HepG2 (cell line): ENCODE measurements at regions not wholly inside any gene's neighbourhood (a gene's known extent, or its start where the extent isn't known, plus 50 kb on each side); places are given as distances from the start of the nearest gene placed in this dataset.

Experiments
- ATAC-seq: fragments of 200-7000 bp; cut with Tn5 transposase; 3 replicates; pipeline ENCODE4 v1.9.1; 2020; ENCODE audit warnings: mild to moderate bottlenecking, moderate library complexity
- BruUV-seq: library from RNA; stranded (reverse); fragments of 400-500 nt; replicated peaks from 2 replicates; lab custom pipeline; 2021; lab: Mats Ljungman, UMichigan
- CTCF ChIA-PET: fragments of 300-600 bp; formaldehyde crosslinking; extraction: SDS; loops from one replicate; lab custom pipeline; 2021; ENCODE audit warnings: low total read pairs, inconsistent platforms, low intra/inter-chr PET ratio; lab: Yijun Ruan, JAX
- POLR2A ChIA-PET: fragments of 350-600 bp; sonication (Branson Sonifier 250); formaldehyde crosslinking; loops from one replicate; lab custom pipeline; 2020; ENCODE audit warnings: antibody characterized with exemption, inconsistent platforms; lab: Yijun Ruan, JAX
- DNase-seq: peaks from one replicate; pipeline ENCODE4 v3.0.0-alpha.2; 2015; ENCODE audit warnings: low spot score
- FAIRE-seq: peaks from 3 replicates; lab custom pipeline; 2011; peaks lifted over from hg19 to GRCh38; lab: Jason Lieb, UNC
- H2AFZ ChIP-seq: one replicate; pipeline ENCODE4 v1.6.1; 2011; ENCODE audit warnings: low read length, inconsistent platforms
- H3K27ac ChIP-seq: fragments of 300-600 bp; 3 replicates; pipeline ENCODE4 v1.8.0; 2011; ENCODE audit warnings: mixed run types, mild to moderate bottlenecking, mixed read lengths, low read length, inconsistent platforms; ENCODE audit not compliant: insufficient read depth; ENCODE audit errors: extremely low read length
- H3K27me3 ChIP-seq, 2 experiments: fragments of 200-600 bp in 1 of 2; 2 replicates in 1 of 2; 3 replicates in 1 of 2; pipeline versions ENCODE4 v1.6.0 to v1.8.0; 2011; ENCODE audit warnings: low read length in 2 of 2, mild to moderate bottlenecking in 2 of 2, moderate library complexity in 2 of 2, inconsistent platforms in 1 of 2; ENCODE audit not compliant: insufficient read depth in 2 of 2, control insufficient read depth in 1 of 2
- H3K36me3 ChIP-seq, 2 experiments: fragments of 200-600 bp in 1 of 2; replicated peaks in 1 of 2; 2 replicates in 1 of 2; 3 replicates in 1 of 2; pipeline versions ENCODE4 v1.5.1 to v1.8.0; 2011; ENCODE audit warnings: low read length in 2 of 2, inconsistent platforms in 1 of 2; ENCODE audit not compliant: insufficient read depth in 2 of 2, control insufficient read depth in 1 of 2
- H3K4me1 ChIP-seq: 2 replicates; pipeline ENCODE4 v1.5.1; 2012; ENCODE audit warnings: low read length, inconsistent platforms; ENCODE audit not compliant: insufficient read depth
- H3K4me2 ChIP-seq: 2 replicates; pipeline ENCODE4 v1.6.0; 2011; ENCODE audit warnings: low read depth, low read length, inconsistent platforms
- H3K4me3 ChIP-seq, 3 experiments: fragments of 200-600 bp in 1 of 3; sonication (generic), shearing (Covaris generic) in 1 of 3; replicated peaks in 1 of 3; 2 replicates each; pipeline ENCODE4 v1.5.1; 2011 to 2016; ENCODE audit warnings: low read length in 3 of 3, inconsistent platforms in 2 of 3, low read depth in 2 of 3, mild to moderate bottlenecking in 2 of 3, control low read depth in 1 of 3, mixed read lengths in 1 of 3; ENCODE audit not compliant: insufficient read depth in 1 of 3
- H3K79me2 ChIP-seq: one replicate; pipeline ENCODE4 v1.6.1; 2011; ENCODE audit warnings: low read length, inconsistent platforms; ENCODE audit not compliant: insufficient read depth
- H3K9ac ChIP-seq: 2 replicates; pipeline ENCODE4 v1.6.0; 2011; ENCODE audit warnings: mild to moderate bottlenecking, low read depth, low read length, inconsistent platforms; ENCODE audit not compliant: insufficient read depth
- H3K9me3 ChIP-seq: 2 replicates; pipeline ENCODE4 v1.5.1; 2012; ENCODE audit warnings: mild to moderate bottlenecking, low read length
- H4K20me1 ChIP-seq: 2 replicates; pipeline ENCODE4 v1.6.0; 2011; ENCODE audit warnings: inconsistent platforms, mild to moderate bottlenecking, low read length, moderate library complexity; ENCODE audit not compliant: insufficient read depth
- AHR ChIP-seq: IDR thresholded peaks from 2 replicates; pipeline ENCODE4 v1.6.1; 2018; ENCODE audit warnings: missing genetic modification reagents, missing compliant biosample characterization
- ELF1 ChIP-seq: sonication (generic); formaldehyde crosslinking; IDR thresholded peaks from 2 replicates; pipeline ENCODE4 v1.4.0; 2020; ENCODE audit warnings: missing genetic modification reagents
- ELF4 ChIP-seq: sonication (generic); formaldehyde crosslinking; IDR thresholded peaks from 2 replicates; pipeline ENCODE4 v1.5.0; 2020; ENCODE audit warnings: missing genetic modification reagents, mild to moderate bottlenecking, moderate library complexity, borderline replicate concordance
- FOXK2 ChIP-seq: fragments of 450-650 bp; IDR thresholded peaks from 2 replicates; pipeline ENCODE4 v1.6.1; 2016
- HNF4G ChIP-seq, 2 experiments: sonication (generic) in 1 of 2; formaldehyde crosslinking in 1 of 2; IDR thresholded peaks; 2 replicates each; pipeline versions ENCODE4 v1.4.0 to v1.6.1; 2011 to 2020; ENCODE audit warnings: borderline replicate concordance in 2 of 2, low read depth in 2 of 2, mild to moderate bottlenecking in 2 of 2, low read length in 1 of 2, missing genetic modification reagents in 1 of 2, moderate library complexity in 1 of 2
- MYNN ChIP-seq: sonication (generic); formaldehyde crosslinking; IDR thresholded peaks from 2 replicates; pipeline ENCODE4 v1.4.0; 2020; ENCODE audit warnings: mild to moderate bottlenecking, low read depth, missing genetic modification reagents
- NFE2 ChIP-seq: sonication (generic); formaldehyde crosslinking; IDR thresholded peaks from 2 replicates; pipeline ENCODE4 v1.4.0; 2020; ENCODE audit warnings: missing genetic modification reagents
- PHB2 ChIP-seq: fragments of 450-650 bp; IDR thresholded peaks from 2 replicates; pipeline ENCODE4 v1.6.1; 2018; ENCODE audit not compliant: partially characterized antibody
- PHF21A ChIP-seq: sonication (generic); formaldehyde crosslinking; IDR thresholded peaks from 2 replicates; pipeline ENCODE4 v1.5.0; 2020; ENCODE audit warnings: mild to moderate bottlenecking, missing genetic modification reagents
- RBAK ChIP-seq: sonication (generic); formaldehyde crosslinking; IDR thresholded peaks from 2 replicates; pipeline ENCODE4 v1.5.1; 2020; ENCODE audit warnings: mild to moderate bottlenecking, missing genetic modification reagents
- SIN3B ChIP-seq: fragments of 150-350 bp; IDR thresholded peaks from 2 replicates; pipeline ENCODE4 v1.6.1; 2014; ENCODE audit warnings: low read length
- TBX2 ChIP-seq: sonication (generic); formaldehyde crosslinking; IDR thresholded peaks from 2 replicates; pipeline ENCODE4 v1.5.0; 2020; ENCODE audit warnings: missing genetic modification reagents, mild to moderate bottlenecking, borderline replicate concordance
- TBX3 ChIP-seq: fragments of 450-650 bp; IDR thresholded peaks from 2 replicates; pipeline ENCODE4 v1.6.1; 2017; ENCODE audit warnings: antibody characterized with exemption, mild to moderate bottlenecking, inconsistent platforms, borderline replicate concordance
- TOPORS ChIP-seq: sonication (generic); formaldehyde crosslinking; IDR thresholded peaks from 2 replicates; pipeline ENCODE4 v1.8.0; 2023; ENCODE audit warnings: mild to moderate bottlenecking, missing genetic modification reagents
- ZEB1 ChIP-seq: IDR thresholded peaks from 2 replicates; pipeline ENCODE4 v1.6.1; 2012; ENCODE audit warnings: mild to moderate bottlenecking, low read depth, inconsistent platforms; ENCODE audit not compliant: insufficient replicate concordance
- WGBS: methylation state at CpG from one replicate; pipeline ENCODE4 v1.1.6; 2017; ENCODE audit warnings: low lambda C conversion rate; 5-methylcytosine and 5-hydroxymethylcytosine counted together
- in situ Hi-C: cut with HindIII; loops from 2 replicates; pipeline ENCODE4 v1.10.0; 2017; ENCODE audit warnings: low pct_unique_long_range_greater_than_20kb; ENCODE audit not compliant: extremely low pct_ligation_motif_present
- intact Hi-C: fragments of 100-400 bp; cut with micrococcal nuclease; formaldehyde crosslinking; loops from one replicate; pipeline ENCODE4 v1.10.0; 2022; ENCODE audit not compliant: unreplicated experiment
- TF ChIP-seq, protein P1 (sequence below): sonication (generic); formaldehyde crosslinking; IDR thresholded peaks from 2 replicates; pipeline ENCODE4 v1.5.0; 2020; ENCODE audit warnings: mild to moderate bottlenecking, low read depth, missing genetic modification reagents, borderline replicate concordance
- TF ChIP-seq, protein P2 (sequence below): sonication (generic); formaldehyde crosslinking; IDR thresholded peaks from 2 replicates; pipeline ENCODE4 v1.4.0; 2020; ENCODE audit warnings: missing genetic modification reagents, borderline replicate concordance

DNA sequence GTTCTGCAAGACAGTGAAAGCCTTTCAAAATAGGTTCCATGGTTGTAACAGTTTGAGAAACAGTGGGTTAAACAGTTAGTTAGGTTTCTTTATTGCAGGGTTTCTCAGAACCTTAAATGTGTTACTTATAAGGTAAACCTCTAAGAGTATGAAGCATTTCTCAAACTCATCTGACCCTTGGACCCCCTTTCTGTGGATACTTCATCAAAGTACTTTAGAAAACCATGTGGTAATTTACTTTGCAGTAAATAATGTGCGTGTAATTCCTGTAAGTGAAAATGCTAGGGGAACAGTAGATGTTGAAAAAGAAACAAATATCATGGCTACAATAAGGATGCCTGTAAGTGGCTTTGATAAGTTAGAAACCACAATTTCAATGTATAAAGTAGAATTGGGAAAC, 354.6 kb upstream of the RARB start:
- no TSS peak for BruUV-seq
- POLR2A ChIA-PET: no interaction called here
- intact Hi-C loops: no loop called here

DNA sequence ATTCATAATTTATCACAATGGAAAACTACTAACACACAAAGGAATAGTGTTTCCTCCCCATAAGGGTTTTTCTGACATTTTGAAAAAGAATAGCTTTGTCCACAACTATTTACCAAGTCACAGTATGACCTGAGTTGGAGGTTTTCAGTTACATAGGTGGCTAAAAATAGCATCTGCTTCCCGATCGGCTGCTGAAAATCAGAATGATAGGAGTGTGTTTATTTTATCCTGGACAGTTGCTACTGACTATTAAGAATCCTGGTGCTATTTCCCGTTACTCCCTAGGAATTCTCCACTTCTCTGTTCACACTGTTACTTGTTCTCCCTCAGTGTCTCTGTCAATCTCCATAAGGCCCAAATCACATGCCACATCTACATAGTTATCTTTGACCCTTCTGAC, 353.9 kb upstream of the RARB start:
- FAIRE-seq (no peak), ATAC-seq (no peak), DNase-seq (no peak)
- Histone ChIP-seq H3K9me3 (no peaks in the 10 kb centered on the region), H3K4me2 (no peak overlapping the region), H3K27ac (no peak overlapping the region), H3K27me3 (no peaks in the 10 kb centered on the region), H3K4me3 (no peak overlapping the region), H3K4me1 (no peaks in the 10 kb centered on the region), H3K9ac (no peak overlapping the region), H3K36me3 (no peaks in the 10 kb centered on the region), H2AFZ (no peak overlapping the region), H4K20me1 (no peaks in the 10 kb centered on the region), H3K79me2 (no peaks in the 10 kb centered on the region)
- intact Hi-C loops (no loop called here), in situ Hi-C loops (no loop called here)
- CTCF ChIA-PET: no interaction called here
- BruUV-seq: no TSS peak
- POLR2A ChIA-PET: no interaction called here
- WGBS: 41% methylated on average over 3 of the region's 3 CpGs
- no peak for TF ChIP-seq RBAK (CRISPR knock-in tag)
- no peak for TF ChIP-seq ELF1 (CRISPR knock-in tag)
- TF ChIP-seq, protein P1, sequence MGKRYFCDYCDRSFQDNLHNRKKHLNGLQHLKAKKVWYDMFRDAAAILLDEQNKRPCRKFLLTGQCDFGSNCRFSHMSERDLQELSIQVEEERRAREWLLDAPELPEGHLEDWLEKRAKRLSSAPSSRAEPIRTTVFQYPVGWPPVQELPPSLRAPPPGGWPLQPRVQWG (CRISPR knock-in tag): no peak
- TF ChIP-seq MYNN: no peak
- TF ChIP-seq HNF4G (IDR thresholded peaks at IDR 0.05; ENCODE audit: borderline replicate concordance, low read depth, low read length): no peak
- TF ChIP-seq HNF4G (CRISPR knock-in tag; IDR thresholded peaks at IDR 0.05; ENCODE audit: borderline replicate concordance, low read depth): no peak
- TF ChIP-seq PHB2: no peak
- TF ChIP-seq NFE2 (CRISPR knock-in tag): no peak
- TF ChIP-seq TOPORS (CRISPR knock-in tag): no peak
- TF ChIP-seq FOXK2: no peak
- no peak for TF ChIP-seq TBX3
- TF ChIP-seq TBX2 (CRISPR knock-in tag): no peak
- no peak for TF ChIP-seq ELF4
- TF ChIP-seq PHF21A (CRISPR knock-in tag): no peak
- TF ChIP-seq, protein P2, sequence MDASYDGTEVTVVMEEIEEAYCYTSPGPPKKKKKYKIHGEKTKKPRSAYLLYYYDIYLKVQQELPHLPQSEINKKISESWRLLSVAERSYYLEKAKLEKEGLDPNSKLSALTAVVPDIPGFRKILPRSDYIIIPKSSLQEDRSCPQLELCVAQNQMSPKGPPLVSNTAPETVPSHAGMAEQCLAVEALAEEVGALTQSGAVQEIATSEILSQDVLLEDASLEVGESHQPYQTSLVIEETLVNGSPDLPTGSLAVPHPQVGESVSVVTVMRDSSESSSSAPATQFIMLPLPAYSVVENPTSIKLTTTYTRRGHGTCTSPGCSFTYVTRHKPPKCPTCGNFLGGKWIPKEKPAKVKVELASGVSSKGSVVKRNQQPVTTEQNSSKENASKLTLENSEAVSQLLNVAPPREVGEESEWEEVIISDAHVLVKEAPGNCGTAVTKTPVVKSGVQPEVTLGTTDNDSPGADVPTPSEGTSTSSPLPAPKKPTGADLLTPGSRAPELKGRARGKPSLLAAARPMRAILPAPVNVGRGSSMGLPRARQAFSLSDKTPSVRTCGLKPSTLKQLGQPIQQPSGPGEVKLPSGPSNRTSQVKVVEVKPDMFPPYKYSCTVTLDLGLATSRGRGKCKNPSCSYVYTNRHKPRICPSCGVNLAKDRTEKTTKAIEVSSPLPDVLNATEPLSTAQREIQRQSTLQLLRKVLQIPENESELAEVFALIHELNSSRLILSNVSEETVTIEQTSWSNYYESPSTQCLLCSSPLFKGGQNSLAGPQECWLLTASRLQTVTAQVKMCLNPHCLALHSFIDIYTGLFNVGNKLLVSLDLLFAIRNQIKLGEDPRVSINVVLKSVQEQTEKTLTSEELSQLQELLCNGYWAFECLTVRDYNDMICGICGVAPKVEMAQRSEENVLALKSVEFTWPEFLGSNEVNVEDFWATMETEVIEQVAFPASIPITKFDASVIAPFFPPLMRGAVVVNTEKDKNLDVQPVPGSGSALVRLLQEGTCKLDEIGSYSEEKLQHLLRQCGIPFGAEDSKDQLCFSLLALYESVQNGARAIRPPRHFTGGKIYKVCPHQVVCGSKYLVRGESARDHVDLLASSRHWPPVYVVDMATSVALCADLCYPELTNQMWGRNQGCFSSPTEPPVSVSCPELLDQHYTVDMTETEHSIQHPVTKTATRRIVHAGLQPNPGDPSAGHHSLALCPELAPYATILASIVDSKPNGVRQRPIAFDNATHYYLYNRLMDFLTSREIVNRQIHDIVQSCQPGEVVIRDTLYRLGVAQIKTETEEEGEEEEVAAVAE (CRISPR knock-in tag): no peak
- no peak for TF ChIP-seq SIN3B
- no peak for TF ChIP-seq AHR (CRISPR knock-in tag)

More for the DNA sequence above, 354.6 kb upstream of the RARB start:
- in situ Hi-C loops: no loop called here
- no peaks in the 10 kb centered on the region for H3K36me3 ChIP-seq
- no peak for DNase-seq
- CTCF ChIA-PET: no interaction called here
- H3K27ac ChIP-seq: no peak overlapping the region
- no peak overlapping the region for H3K9ac ChIP-seq
- no peak overlapping the region for H3K4me2 ChIP-seq
- H3K27me3 ChIP-seq: no peaks in the 10 kb centered on the region
- no peaks in the 10 kb centered on the region for H3K9me3 ChIP-seq
- no peaks in the 10 kb centered on the region for H3K4me1 ChIP-seq
- no peak overlapping the region for H3K4me3 ChIP-seq
- no peak for FAIRE-seq
- no peak for ATAC-seq
- H3K79me2 ChIP-seq: no peaks in the 10 kb centered on the region
- TF ChIP-seq ZEB1: no peak
- 0% methylated on average over 1 of the region's 1 CpG for WGBS
- H2AFZ ChIP-seq: no peak overlapping the region
- H4K20me1 ChIP-seq: no peaks in the 10 kb centered on the region
